Body of pancreas (tissue), 4 donors: ENCODE measurements at regions not wholly inside any gene's neighbourhood (a gene's known extent, or its start where the extent isn't known, plus 50 kb on each side); places are given as distances from the start of the nearest gene placed in this dataset.

Experiments
- POLR2A ChIP-seq, 3 donors: fragments of 450-650 bp; IDR thresholded peaks; one replicate each; pipeline ENCODE4 v1.6.1; 2016; ENCODE audit warnings: antibody characterized with exemption in 3 of 3, mild to moderate bottlenecking in 2 of 3
- TF ChIP-seq, protein P1 (sequence below), 7 experiments: fragments of 450-650 bp in 4 of 7; fragments of 200-600 bp in 3 of 7; sonication (generic) in 3 of 7; IDR thresholded peaks; one replicate each; pipeline ENCODE4 v1.5.1; 2016 to 2019; ENCODE audit warnings: antibody characterized with exemption in 7 of 7

DNA sequence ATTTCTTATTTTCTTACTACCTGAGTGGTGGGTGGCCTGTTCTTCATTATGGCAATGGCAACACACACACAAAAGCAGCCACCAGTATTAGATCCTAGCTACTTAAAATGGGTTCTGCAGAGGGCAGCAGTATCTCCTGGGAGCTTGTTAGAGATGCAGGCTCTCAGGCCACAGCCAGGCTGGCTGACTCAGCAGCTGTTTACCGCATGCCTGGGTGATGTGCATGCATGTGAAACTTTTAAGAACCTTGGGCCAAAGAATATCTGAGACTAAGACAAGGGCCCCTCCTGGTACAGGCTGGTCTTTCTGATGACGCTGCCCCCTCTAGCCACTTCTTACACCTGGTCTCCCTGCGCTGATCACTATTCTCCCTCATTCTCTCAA is 399.0 kb downstream of the MED10 start:
- TF ChIP-seq, protein P1, sequence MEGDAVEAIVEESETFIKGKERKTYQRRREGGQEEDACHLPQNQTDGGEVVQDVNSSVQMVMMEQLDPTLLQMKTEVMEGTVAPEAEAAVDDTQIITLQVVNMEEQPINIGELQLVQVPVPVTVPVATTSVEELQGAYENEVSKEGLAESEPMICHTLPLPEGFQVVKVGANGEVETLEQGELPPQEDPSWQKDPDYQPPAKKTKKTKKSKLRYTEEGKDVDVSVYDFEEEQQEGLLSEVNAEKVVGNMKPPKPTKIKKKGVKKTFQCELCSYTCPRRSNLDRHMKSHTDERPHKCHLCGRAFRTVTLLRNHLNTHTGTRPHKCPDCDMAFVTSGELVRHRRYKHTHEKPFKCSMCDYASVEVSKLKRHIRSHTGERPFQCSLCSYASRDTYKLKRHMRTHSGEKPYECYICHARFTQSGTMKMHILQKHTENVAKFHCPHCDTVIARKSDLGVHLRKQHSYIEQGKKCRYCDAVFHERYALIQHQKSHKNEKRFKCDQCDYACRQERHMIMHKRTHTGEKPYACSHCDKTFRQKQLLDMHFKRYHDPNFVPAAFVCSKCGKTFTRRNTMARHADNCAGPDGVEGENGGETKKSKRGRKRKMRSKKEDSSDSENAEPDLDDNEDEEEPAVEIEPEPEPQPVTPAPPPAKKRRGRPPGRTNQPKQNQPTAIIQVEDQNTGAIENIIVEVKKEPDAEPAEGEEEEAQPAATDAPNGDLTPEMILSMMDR (IDR thresholded peaks at IDR 0.05), result no peak
- no peak for TF ChIP-seq POLR2A (IDR thresholded peaks at IDR 0.05)
